Esophagus muscularis mucosa (tissue), 4 donors: ENCODE measurements at regions not wholly inside any gene's neighbourhood (a gene's known extent, or its start where the extent isn't known, plus 50 kb on each side); places are given as distances from the start of the nearest gene placed in this dataset.

ENCODE experiments used
- DNase-seq: peaks from one replicate; pipeline ENCODE4 v3.0.0-alpha.2; 2017; ENCODE audit errors: extremely low spot score
- H3K27ac ChIP-seq, 4 donors: fragments of 200-600 bp; sonication (generic); replicated peaks in 1 of 4; 1 replicate in 3 of 4; 2 replicates in 1 of 4; pipeline ENCODE4 v1.5.1; 2016 to 2019; ENCODE audit warnings: mild to moderate bottlenecking in 1 of 4
- H3K27me3 ChIP-seq, 4 donors: fragments of 200-600 bp; sonication (generic); one replicate each; pipeline versions ENCODE4 v1.5.1 to v1.6.0; 2016 to 2019
- H3K36me3 ChIP-seq, 4 donors: fragments of 200-600 bp; sonication (generic); one replicate each; pipeline ENCODE4 v1.5.1; 2016 to 2019
- H3K4me1 ChIP-seq, 4 donors: fragments of 200-600 bp; sonication (generic); one replicate each; pipeline ENCODE4 v1.5.1; 2016 to 2019
- H3K4me3 ChIP-seq, 4 donors: fragments of 200-600 bp; sonication (generic); 1 replicate in 2 of 4; 2 replicates in 2 of 4; pipeline ENCODE4 v1.5.1; 2016 to 2019; ENCODE audit warnings: mild to moderate bottlenecking in 4 of 4, moderate library complexity in 1 of 4
- H3K9me3 ChIP-seq, 4 donors: fragments of 200-600 bp; sonication (generic); 1 replicate in 3 of 4; 2 replicates in 1 of 4; pipeline ENCODE4 v1.5.1; 2016 to 2019
- EP300 ChIP-seq: sonication (generic); formaldehyde crosslinking; IDR thresholded peaks from one replicate; pipeline ENCODE4 v1.6.1; 2017; ENCODE audit warnings: antibody characterized with exemption
- POLR2A ChIP-seq: fragments of 450-650 bp; IDR thresholded peaks from one replicate; pipeline ENCODE4 v1.6.1; 2017; ENCODE audit warnings: antibody characterized with exemption, moderate library complexity, mild to moderate bottlenecking, low read depth
- POLR2AphosphoS5 ChIP-seq, 2 donors: sonication (generic); formaldehyde crosslinking; IDR thresholded peaks; one replicate each; pipeline ENCODE4 v1.6.1; 2017; ENCODE audit warnings: antibody characterized with exemption in 2 of 2
- WGBS: methylation state at CpG from one replicate; pipeline ENCODE4 v1.1.5; 2018; 5-methylcytosine and 5-hydroxymethylcytosine counted together
- intact Hi-C: fragments of 100-400 bp; cut with DNase I; formaldehyde crosslinking; loops from one replicate; pipeline ENCODE4 v1.15.1; 2023
- TF ChIP-seq, protein P1 (sequence below), 3 experiments: fragments of 200-600 bp in 2 of 3; fragments of 450-650 bp in 1 of 3; sonication (generic) in 2 of 3; IDR thresholded peaks; one replicate each; pipeline ENCODE4 v1.5.1; 2017 to 2019; ENCODE audit warnings: antibody characterized with exemption in 3 of 3, mild to moderate bottlenecking in 2 of 3, moderate library complexity in 1 of 3

DNA sequence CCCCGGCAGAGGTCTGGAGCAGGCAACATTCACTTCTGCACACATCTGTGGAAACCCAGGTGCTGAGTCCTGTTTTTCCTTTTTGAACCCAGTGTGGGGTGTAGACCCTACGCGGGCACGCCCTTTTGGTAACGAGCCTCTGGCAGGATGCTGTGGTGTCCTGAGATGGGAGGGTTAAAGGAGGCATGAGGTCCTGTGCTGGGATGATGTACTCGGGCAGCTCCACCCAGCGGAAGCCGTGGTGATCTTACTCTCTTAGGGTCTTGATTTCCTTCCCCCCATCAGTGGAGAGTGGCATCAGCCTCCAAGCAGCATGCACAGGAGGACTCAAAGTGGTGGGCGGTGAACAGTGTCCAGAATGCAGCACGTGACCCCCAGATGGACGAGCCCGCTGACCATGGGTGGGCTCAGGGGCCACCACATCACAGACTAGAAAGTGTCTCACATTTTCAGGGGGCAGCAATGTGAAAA lies 148.6 kb downstream of the DNAJB6 start:
- DNase-seq, result no peak
- TF ChIP-seq POLR2AphosphoS5 (IDR thresholded peaks at IDR 0.05) (no peak), POLR2A (no peak), EP300 (no peak)
- TF ChIP-seq, protein P1, sequence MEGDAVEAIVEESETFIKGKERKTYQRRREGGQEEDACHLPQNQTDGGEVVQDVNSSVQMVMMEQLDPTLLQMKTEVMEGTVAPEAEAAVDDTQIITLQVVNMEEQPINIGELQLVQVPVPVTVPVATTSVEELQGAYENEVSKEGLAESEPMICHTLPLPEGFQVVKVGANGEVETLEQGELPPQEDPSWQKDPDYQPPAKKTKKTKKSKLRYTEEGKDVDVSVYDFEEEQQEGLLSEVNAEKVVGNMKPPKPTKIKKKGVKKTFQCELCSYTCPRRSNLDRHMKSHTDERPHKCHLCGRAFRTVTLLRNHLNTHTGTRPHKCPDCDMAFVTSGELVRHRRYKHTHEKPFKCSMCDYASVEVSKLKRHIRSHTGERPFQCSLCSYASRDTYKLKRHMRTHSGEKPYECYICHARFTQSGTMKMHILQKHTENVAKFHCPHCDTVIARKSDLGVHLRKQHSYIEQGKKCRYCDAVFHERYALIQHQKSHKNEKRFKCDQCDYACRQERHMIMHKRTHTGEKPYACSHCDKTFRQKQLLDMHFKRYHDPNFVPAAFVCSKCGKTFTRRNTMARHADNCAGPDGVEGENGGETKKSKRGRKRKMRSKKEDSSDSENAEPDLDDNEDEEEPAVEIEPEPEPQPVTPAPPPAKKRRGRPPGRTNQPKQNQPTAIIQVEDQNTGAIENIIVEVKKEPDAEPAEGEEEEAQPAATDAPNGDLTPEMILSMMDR (IDR thresholded peaks at IDR 0.05), result no peak
- H3K27me3 ChIP-seq, result peaks cover 0 to 37% (median 0%) of the 10 kb centered on the region in 4 donors
- no peaks in the 10 kb centered on the region for H3K36me3 ChIP-seq
- WGBS, result 83% methylated on average over 10 of the region's 12 CpGs
- H3K4me1 ChIP-seq, result no peaks in the 10 kb centered on the region
- H3K27ac ChIP-seq, result no peak overlapping the region
- no peaks in the 10 kb centered on the region for H3K9me3 ChIP-seq
- intact Hi-C loops, result no loop called here
- no peak overlapping the region for H3K4me3 ChIP-seq

GRCh38 chr7:157486007-157486755 lies 149.4 kb downstream of the DNAJB6 start:
- no peak for DNase-seq
- Histone ChIP-seq H3K27ac (no peak overlapping the region), H3K9me3 (peaks cover 0 to 6% (median 0%) of the 10 kb centered on the region in 4 donors), H3K4me3 (no peak overlapping the region), H3K27me3 (peaks cover 0 to 30% (median 0%) of the 10 kb centered on the region in 4 donors), H3K36me3 (no peaks in the 10 kb centered on the region), H3K4me1 (no peaks in the 10 kb centered on the region)
- intact Hi-C loops, result no loop called here
- WGBS, result 80% methylated on average over 11 of the region's 11 CpGs
- TF ChIP-seq, protein P1 (IDR thresholded peaks at IDR 0.05), result no peak
- TF ChIP-seq POLR2AphosphoS5 (IDR thresholded peaks at IDR 0.05), result no peak
- no peak for TF ChIP-seq POLR2A
- TF ChIP-seq EP300, result no peak

- peaks cover 0 to 14% (median 0%) of the 10 kb centered on the region in 4 donors for H3K9me3 ChIP-seq
- H3K27ac ChIP-seq, result no peak overlapping the region
- H3K4me1 ChIP-seq, result no peaks in the 10 kb centered on the region
- WGBS, result 78% methylated on average over 22 of the region's 24 CpGs
- peaks cover 0 to 30% (median 0%) of the 10 kb centered on the region in 4 donors for H3K27me3 ChIP-seq
- H3K36me3 ChIP-seq, result no peaks in the 10 kb centered on the region
- DNase-seq, result no peak
- TF ChIP-seq POLR2AphosphoS5 (IDR thresholded peaks at IDR 0.05), result no peak
- TF ChIP-seq, protein P1 (IDR thresholded peaks at IDR 0.05), result no peak
- TF ChIP-seq EP300, result no peak
- TF ChIP-seq POLR2A, result no peak
- intact Hi-C loops, result no loop called here
- no peak overlapping the region for H3K4me3 ChIP-seq
Measured at GRCh38 chr7:157487046-157487770, 150.4 kb downstream of the DNAJB6 start.

- no peak for DNase-seq
- H3K4me1 ChIP-seq, result no peaks in the 10 kb centered on the region
- no peak overlapping the region for H3K27ac ChIP-seq
- intact Hi-C loops, result no loop called here
- no peak for TF ChIP-seq POLR2A
- TF ChIP-seq EP300, result no peak
- TF ChIP-seq, protein P1 (IDR thresholded peaks at IDR 0.05), result no peak
- no peak for TF ChIP-seq POLR2AphosphoS5 (IDR thresholded peaks at IDR 0.05)
- peaks cover 0 to 14% (median 0%) of the 10 kb centered on the region in 4 donors for H3K9me3 ChIP-seq
- WGBS, result 94% methylated on average over 24 of the region's 24 CpGs
- H3K36me3 ChIP-seq, result no peaks in the 10 kb centered on the region
- no peak overlapping the region for H3K4me3 ChIP-seq
- peaks cover 0 to 30% (median 0%) of the 10 kb centered on the region in 4 donors for H3K27me3 ChIP-seq
Measured at GRCh38 chr7:157488281-157488680, 151.5 kb downstream of the DNAJB6 start.
